HG02884 (cell line): ENCODE measurements at regions not wholly inside any gene's neighbourhood (a gene's known extent, or its start where the extent isn't known, plus 50 kb on each side); places are given as distances from the start of the nearest gene placed in this dataset.

Experiments used
- ATAC-seq: cut with Tn5 transposase; IDR thresholded peaks from one replicate; pipeline ENCODE4 v1.9.1; 2021; ENCODE audit warnings: mild to moderate bottlenecking, moderate library complexity; ENCODE audit not compliant: unreplicated experiment

GRCh38 chr20:50297498-50298376 is 107.1 kb downstream of the CEBPB start:
- ATAC-seq, result no peak

GRCh38 chr20:50298554-50299324 is 108.1 kb downstream of the CEBPB start:
- no peak for ATAC-seq

- ATAC-seq, result no peak
Observed at GRCh38 chr20:50299325-50299629, 108.6 kb downstream of the CEBPB start.

- no peak for ATAC-seq
Observed at GRCh38 chr20:50301165-50301564, 110.5 kb downstream of the CEBPB start.

- ATAC-seq, result no peak
Observed at GRCh38 chr20:50301712-50302111, 111.1 kb downstream of the CEBPB start.

GRCh38 chr20:50302341-50303057 is 111.9 kb downstream of the CEBPB start:
- ATAC-seq, result no peak

- no peak for ATAC-seq
Observed at GRCh38 chr20:50303573-50304500, 113.2 kb downstream of the CEBPB start.

- no peak for ATAC-seq
Observed at GRCh38 chr20:50304501-50304856, 113.8 kb downstream of the CEBPB start.

GRCh38 chr20:50304923-50305635 is 114.4 kb downstream of the CEBPB start:
- no peak for ATAC-seq

- ATAC-seq, result no peak
Observed at GRCh38 chr20:50305636-50306477, 115.2 kb downstream of the CEBPB start.

GRCh38 chr20:50306478-50307423 is 116.1 kb downstream of the CEBPB start:
- no peak for ATAC-seq

- ATAC-seq, result no peak
Observed at GRCh38 chr20:50308166-50308512, 117.5 kb downstream of the CEBPB start.

- ATAC-seq, result no peak
Observed at GRCh38 chr20:50308513-50309279, 118.1 kb downstream of the CEBPB start.

- no peak for ATAC-seq
Observed at GRCh38 chr20:50309280-50309763, 118.7 kb downstream of the CEBPB start.

GRCh38 chr20:50309764-50310672 is 119.4 kb downstream of the CEBPB start:
- no peak for ATAC-seq

- ATAC-seq, result no peak
Observed at GRCh38 chr20:50310673-50311051, 120.0 kb downstream of the CEBPB start.
